Colonic mucosa (tissue), 4 donors: ENCODE measurements at regions not wholly inside any gene's neighbourhood (a gene's known extent, or its start where the extent isn't known, plus 50 kb on each side); places are given as distances from the start of the nearest gene placed in this dataset.

Experiments
- DNase-seq: peaks from one replicate; pipeline ENCODE4 v3.0.0-alpha.2; 2020
- H3K27ac ChIP-seq: fragments of 200-600 bp; one replicate; pipeline ENCODE4 v1.8.0; 2021
- H3K27me3 ChIP-seq: fragments of 200-600 bp; one replicate; pipeline ENCODE4 v1.8.0; 2021
- H3K36me3 ChIP-seq: fragments of 200-600 bp; one replicate; pipeline ENCODE4 v1.8.0; 2021
- H3K4me1 ChIP-seq: fragments of 200-600 bp; one replicate; pipeline ENCODE4 v1.8.0; 2021; ENCODE audit warnings: mild to moderate bottlenecking
- H3K4me3 ChIP-seq: fragments of 200-600 bp; one replicate; pipeline ENCODE4 v1.8.0; 2021
- H3K9ac ChIP-seq, 2 donors: one replicate each; pipeline ENCODE4 v1.7.0; 2013; ENCODE audit warnings: control low read depth in 2 of 2, low read depth in 2 of 2, low read length in 2 of 2
- H3K9me3 ChIP-seq: fragments of 200-600 bp; one replicate; pipeline ENCODE4 v1.8.0; 2021
- intact Hi-C: fragments of 100-400 bp; cut with DNase I; formaldehyde crosslinking; loops from one replicate; pipeline ENCODE4 v1.14.1; 2022
- TF ChIP-seq, protein P1 (sequence below): fragments of 200-600 bp; IDR thresholded peaks from one replicate; pipeline ENCODE4 v1.8.0; 2022; ENCODE audit warnings: antibody characterized with exemption, mild to moderate bottlenecking
- donor health status: healthy.
- donor health status: DM: no; HTN: no; CAD: no.
- donor health status: DM: no; HTN: no; CAD: no.

DNA sequence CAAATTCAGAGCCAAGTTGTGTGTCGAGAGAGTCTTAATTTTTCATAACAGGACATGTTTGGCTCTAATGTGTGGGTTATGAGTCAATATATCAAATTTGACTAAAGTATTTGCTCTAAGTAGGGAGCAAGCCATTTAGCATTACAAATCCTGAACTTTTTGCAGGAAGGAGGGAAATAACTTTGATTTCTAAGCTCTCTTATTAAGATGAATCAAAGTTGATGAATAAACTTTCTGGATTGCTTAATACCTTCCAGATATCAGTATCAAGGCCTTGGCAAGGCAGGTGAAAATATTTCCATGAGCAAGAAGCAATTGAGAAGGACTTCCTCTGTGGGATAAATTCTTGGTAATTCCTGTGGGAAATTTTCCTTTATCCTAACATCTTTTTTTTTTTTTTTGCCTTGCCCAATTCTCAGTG, 258.8 kb downstream of the AHR start:
- intact Hi-C loops, result loop anchor here (10.0 kb wide), 1 partner anchor 252 kb away; no protein-coding TSS in a partner anchor
- Histone ChIP-seq H3K36me3 (no peaks in the 10 kb centered on the region), H3K9me3 (no peaks in the 10 kb centered on the region), H3K9ac (no peak overlapping the region), H3K4me3 (no peak overlapping the region), H3K4me1 (no peaks in the 10 kb centered on the region), H3K27ac (no peak overlapping the region), H3K27me3 (no peaks in the 10 kb centered on the region)
- TF ChIP-seq, protein P1, sequence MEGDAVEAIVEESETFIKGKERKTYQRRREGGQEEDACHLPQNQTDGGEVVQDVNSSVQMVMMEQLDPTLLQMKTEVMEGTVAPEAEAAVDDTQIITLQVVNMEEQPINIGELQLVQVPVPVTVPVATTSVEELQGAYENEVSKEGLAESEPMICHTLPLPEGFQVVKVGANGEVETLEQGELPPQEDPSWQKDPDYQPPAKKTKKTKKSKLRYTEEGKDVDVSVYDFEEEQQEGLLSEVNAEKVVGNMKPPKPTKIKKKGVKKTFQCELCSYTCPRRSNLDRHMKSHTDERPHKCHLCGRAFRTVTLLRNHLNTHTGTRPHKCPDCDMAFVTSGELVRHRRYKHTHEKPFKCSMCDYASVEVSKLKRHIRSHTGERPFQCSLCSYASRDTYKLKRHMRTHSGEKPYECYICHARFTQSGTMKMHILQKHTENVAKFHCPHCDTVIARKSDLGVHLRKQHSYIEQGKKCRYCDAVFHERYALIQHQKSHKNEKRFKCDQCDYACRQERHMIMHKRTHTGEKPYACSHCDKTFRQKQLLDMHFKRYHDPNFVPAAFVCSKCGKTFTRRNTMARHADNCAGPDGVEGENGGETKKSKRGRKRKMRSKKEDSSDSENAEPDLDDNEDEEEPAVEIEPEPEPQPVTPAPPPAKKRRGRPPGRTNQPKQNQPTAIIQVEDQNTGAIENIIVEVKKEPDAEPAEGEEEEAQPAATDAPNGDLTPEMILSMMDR, result no peak
- DNase-seq, result no peak

DNA sequence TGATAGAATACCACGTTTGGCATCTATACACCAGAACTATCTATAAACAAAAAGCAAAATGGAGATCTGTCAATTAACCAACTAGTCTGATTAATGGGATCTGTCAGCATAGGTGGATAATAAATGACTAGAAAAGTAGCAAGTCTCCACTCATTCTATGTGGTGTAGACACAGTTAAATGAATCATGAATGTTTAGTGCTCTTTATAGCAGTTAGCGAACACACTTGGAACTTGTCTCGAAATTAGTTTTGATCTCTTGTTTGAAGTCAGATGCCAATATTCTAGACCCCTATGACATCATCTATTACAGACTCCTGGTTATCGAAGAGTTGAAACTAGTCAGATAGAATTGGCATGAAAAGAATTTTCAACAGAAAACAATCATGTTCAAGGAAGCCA, 259.7 kb downstream of the AHR start:
- H3K9ac ChIP-seq, result no peak overlapping the region
- no peaks in the 10 kb centered on the region for H3K36me3 ChIP-seq
- no peak overlapping the region for H3K4me3 ChIP-seq
- H3K4me1 ChIP-seq, result no peaks in the 10 kb centered on the region
- H3K9me3 ChIP-seq, result no peaks in the 10 kb centered on the region
- intact Hi-C loops, result loop anchor here (10.0 kb wide), 1 partner anchor 253 kb away; no protein-coding TSS in a partner anchor
- peak overlapping the region; percentile 25 for H3K27ac ChIP-seq
- DNase-seq, result no peak
- no peaks in the 10 kb centered on the region for H3K27me3 ChIP-seq
- TF ChIP-seq, protein P1, result no peak

DNA sequence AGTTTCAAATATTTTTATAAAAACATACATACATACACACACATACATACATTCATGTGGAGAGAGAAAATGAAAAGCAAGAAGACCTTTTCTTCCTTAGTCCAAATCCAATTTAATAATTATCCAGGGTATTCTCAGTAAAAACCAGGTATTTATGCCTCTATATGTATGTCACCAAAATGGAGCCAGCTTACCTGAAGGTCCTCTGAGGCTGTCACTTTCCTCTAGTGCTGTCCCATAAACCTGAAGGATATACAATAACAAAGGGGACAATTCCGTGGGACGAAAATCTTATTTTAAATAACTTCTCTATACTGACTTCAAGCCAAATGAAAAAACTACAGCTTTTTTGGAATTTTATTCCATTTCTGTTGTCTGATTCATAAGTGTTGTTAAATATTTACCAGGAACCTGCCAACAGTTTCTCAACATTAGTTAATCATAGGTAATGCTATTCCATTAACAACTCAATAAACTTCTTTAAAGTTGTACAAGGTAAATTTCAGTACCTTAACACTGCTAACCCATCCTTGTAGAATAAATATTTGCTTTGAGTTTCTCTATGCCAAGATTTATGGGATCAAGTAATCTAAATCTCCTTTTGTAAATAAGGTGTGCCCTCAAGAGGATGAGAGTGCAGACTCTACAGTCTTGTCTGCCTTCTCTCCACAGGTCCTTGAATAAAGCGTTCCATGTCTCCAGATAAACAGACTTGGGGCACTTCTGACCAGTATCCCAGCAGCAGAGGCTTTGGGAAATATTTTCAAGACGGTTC, 260.3 kb downstream of the AHR start:
- H3K36me3 ChIP-seq, result no peaks in the 10 kb centered on the region
- DNase-seq, result peak; percentile 36
- intact Hi-C loops, result loop anchor here (10.0 kb wide), 1 partner anchor 254 kb away; no protein-coding TSS in a partner anchor
- no peak overlapping the region for H3K4me3 ChIP-seq
- no peaks in the 10 kb centered on the region for H3K9me3 ChIP-seq
- peak overlapping the region; percentile 58 for H3K27ac ChIP-seq
- no peaks in the 10 kb centered on the region for H3K27me3 ChIP-seq
- TF ChIP-seq, protein P1, result no peak
- H3K9ac ChIP-seq, result no peak overlapping the region
- H3K4me1 ChIP-seq, result no peaks in the 10 kb centered on the region

DNA sequence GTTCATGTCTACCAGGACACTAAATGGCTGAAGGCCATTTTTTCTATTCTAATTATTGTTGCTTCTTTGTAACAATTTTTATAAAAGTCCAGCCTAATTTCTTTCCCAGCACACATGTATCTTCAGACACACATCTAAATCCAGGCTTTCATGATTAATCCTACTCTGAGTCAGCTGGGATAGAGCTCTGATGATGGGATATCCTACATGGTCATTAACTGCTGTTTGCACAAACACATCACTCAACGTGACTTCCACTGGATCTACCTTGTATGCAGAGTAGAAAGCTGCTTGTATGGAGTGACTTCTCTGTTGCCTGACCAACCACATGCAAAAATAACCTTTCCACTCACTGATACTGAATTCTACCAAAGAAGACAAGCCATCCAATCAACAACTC, 260.9 kb downstream of the AHR start:
- H3K9me3 ChIP-seq, result no peaks in the 10 kb centered on the region
- peak overlapping the region; percentile 58 for H3K27ac ChIP-seq
- TF ChIP-seq, protein P1, result no peak
- no peak overlapping the region for H3K4me3 ChIP-seq
- no peak overlapping the region for H3K9ac ChIP-seq
- intact Hi-C loops, result loop anchor here (10.0 kb wide), 1 partner anchor 255 kb away; no protein-coding TSS in a partner anchor
- no peaks in the 10 kb centered on the region for H3K36me3 ChIP-seq
- H3K27me3 ChIP-seq, result no peaks in the 10 kb centered on the region
- H3K4me1 ChIP-seq, result no peaks in the 10 kb centered on the region
- no peak for DNase-seq

DNA sequence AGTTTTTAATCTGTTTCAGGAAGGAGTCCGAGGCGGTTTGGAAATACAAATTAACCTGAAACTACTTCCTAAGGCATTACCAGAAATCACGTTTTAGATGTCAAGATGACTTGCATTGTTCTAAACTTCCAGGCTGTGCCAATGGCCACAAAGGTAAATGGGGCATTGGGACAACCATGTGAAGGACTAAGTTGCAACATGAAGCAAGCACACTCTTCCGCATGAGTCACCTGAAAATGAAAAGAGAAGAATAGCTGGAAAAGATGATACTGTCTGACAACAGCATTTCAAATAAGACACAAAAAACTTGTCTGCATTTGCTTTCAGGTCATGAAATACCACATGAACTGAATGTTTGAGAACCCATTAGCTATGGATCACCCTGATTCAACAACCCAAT, 262.1 kb downstream of the AHR start:
- H3K27ac ChIP-seq, result no peak overlapping the region
- H3K9me3 ChIP-seq, result no peaks in the 10 kb centered on the region
- no peaks in the 10 kb centered on the region for H3K4me1 ChIP-seq
- H3K9ac ChIP-seq, result no peak overlapping the region
- no peaks in the 10 kb centered on the region for H3K27me3 ChIP-seq
- intact Hi-C loops, result no loop called here
- no peaks in the 10 kb centered on the region for H3K36me3 ChIP-seq
- TF ChIP-seq, protein P1, result no peak
- no peak for DNase-seq
- no peak overlapping the region for H3K4me3 ChIP-seq
